SW480 (cell line): ENCODE measurements at regions not wholly inside any gene's neighbourhood (a gene's known extent, or its start where the extent isn't known, plus 50 kb on each side); places are given as distances from the start of the nearest gene placed in this dataset.
A peak's percentile ranks its signal among the peaks of the same experiment; 100 is the strongest.
"Not testable (repeated sequence)": the region's sequence is repeated elsewhere in the genome, so short reads cannot be mapped to it uniquely, and the experiment has no call there.

Experiments used
- DNase-seq: peaks from one replicate; pipeline ENCODE4 v3.0.0-alpha.2; 2016; ENCODE audit warnings: low spot score

DNA sequence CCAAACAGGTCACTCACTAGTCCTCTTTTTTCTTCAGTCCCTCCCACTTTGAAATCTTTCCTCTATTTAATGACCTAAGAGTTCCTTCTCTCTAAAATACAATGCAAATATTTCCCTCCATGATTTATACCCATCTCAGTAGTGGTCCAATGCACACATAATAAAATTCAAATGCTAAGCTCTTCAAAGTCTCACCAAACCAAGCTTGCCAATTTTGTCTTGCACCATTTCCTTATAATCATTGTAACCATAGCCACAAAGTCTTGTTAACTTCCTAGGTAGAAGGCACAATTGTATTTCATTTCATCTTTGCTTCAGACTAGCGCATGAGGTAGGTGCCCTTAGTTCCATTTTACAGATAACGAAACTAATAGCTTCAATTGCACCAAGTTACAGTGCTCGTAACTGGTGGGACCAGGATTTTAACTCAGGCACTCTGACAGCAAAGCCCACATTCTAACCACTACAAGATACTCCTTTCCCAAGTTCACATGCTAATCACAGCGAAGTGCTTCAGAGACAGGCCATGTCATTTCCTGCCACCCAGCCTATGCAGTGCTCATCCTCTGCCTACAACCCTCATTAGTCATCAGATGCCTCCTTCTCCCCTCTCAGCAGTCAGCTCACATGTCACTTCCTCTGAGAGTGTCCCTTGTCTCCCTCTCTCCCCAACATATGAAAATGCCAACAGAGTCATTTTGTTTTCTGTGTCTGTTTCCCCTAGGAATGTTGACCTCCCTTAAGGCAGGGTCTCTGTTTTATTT is 66.9 kb upstream of the PPARGC1A start:
- no peak for DNase-seq

DNA sequence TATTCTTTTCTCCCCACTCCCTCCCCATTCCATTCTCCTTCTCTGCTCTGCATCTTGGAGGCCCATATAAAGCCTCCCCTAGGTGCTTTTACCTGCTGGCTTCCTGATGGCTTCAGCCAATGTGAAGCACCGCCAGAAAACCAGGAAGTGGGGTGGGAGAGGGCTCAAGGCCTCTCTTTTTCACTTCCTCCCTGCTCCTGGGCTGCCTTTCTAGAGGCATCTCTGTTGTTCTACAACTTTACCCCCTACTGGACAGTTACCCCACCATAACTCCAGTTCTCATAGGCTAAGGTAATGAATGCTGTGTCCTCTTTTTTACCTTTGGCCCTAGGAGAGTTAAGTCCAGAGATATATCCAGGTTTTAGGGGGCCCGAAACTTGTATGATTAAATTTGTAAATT is 62.4 kb upstream of the PPARGC1A start:
- DNase-seq: no peak

DNA sequence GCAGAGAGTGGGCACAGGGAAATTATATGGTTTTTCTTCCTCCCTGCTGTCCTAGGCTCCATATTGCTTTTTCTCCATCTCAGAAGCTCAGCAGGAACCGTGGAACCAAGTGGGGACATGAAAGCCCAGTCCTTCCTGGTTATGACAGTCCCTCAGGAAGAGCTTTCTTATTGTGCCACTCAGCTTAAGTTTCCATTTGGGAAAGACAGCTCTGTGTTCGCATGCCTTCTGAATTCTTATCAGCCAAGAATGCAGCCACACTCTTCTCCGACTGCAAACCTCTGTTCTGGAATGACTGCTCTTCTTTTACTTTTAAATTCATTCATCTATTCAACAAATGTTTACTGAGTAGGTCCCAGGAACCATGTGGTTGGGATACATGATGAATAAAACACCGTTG is 58.0 kb upstream of the PPARGC1A start:
- DNase-seq: no peak

DNA sequence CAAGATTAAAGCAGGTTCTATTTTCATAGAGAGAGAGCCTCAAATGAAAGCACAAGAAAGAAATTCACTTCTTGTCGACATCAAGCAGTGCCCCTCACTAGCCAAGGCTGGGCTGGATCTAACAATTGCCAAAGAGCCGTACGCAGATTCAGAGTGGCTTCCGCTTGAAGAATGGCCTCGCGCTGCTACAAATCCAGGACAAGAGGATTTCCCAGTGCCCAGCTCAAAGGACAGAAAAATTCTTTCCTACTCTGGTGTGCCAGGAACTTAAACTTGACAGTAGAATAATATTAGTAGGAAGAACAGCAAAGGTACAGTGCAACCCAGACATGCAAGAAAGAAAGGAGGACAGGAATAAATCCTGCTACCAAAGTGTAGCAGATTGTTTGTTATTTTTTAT is 56.5 kb upstream of the PPARGC1A start:
- DNase-seq: no peak

DNA sequence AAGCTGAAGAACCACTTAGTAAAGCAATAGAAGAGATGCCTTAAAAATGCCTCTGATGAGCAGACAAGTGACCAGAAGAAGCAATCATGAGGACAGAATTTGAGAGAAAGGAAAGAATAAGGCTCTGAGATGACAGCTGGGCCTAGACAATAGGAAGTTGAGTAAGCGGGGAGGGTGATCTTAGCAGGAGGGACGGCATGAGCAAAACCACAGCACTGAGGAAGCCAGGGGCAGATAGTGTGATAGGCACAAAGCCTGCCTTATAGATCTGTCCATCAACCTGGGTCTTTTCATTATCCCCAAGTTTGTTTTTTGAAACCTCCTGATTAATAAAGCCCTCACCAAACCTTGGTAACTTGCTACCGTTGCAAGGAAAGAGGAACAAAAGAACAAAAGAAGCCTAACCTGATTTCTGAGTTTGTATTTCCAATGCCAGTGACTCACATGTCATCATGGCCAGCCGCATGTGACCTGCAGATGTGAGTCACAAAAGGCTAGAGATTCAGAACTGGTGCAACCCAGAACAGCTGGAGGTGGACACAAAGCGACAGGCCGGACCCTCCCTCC is 55.7 kb upstream of the PPARGC1A start:
- peak; percentile 46 for DNase-seq

DNA sequence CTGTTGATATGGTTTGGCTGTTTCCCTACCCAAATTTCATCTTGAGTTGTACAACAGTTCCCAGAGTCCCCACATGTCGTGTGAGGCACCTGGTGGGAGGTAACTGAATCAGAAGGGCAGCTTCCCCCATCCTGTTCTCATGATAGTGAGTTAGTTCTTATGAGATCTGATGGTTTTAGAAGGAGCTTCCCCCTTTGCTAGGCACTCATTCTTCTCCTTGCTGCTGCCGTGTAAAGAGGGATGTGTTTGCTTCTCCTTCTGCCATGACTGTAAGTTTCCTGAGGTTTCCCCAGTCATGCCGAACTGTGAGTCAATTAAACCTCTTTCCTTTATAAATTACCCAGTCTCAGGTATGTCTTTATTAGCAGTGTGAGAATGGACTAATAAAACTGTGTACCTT is 54.7 kb upstream of the PPARGC1A start:
- not testable (repeated sequence) for DNase-seq

DNA sequence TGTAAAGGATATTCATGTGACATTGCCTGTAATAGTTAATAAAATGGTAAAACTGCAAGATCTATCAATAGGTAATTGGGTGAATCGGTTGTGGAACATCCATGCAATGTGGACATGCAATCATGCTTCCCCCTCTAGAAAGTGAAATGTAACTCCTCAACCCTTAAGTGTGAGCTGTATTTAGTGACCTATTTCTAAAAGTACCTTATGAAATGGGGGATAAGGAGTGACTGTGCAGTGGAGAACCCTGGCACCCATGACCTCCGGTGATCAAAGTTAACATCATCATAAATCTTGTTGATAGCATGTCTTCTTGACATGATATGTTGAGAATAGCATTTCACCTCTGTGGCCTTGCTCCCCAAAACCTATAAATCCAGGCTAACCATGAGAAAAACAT is 53.6 kb upstream of the PPARGC1A start:
- DNase-seq: no peak

DNA sequence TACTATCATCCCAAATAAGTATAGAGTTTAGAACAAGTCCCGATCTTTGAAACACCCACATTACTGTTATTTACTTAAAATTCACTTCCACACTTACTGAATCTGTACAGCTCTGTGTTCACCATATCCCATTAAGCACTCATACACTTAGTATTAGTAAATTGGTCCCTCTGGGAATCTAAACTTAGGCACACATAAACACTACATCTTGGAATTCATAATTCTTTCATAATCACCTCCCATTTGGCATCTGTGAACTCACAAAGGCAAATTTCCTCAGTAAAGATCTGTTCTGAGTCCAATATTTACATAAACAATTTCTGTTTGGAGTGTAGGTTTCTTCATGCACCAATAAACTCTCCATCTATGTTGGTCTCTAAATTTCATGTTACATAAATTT is 52.6 kb upstream of the PPARGC1A start:
- no peak for DNase-seq
